ENCODE measurements at regions not wholly inside any gene's neighbourhood (a gene's known extent, or its start where the extent isn't known, plus 50 kb on each side); places are given as distances from the start of the nearest gene placed in this dataset.

GRCh38 chr14:52146504-52146903 is 77.6 kb upstream of the NID2 start:
- no peak for TF ChIP-seq EZH2 (IDR thresholded peaks at IDR 0.05; ENCODE audit: insufficient read depth, poor library complexity, severe bottlenecking)
- TF ChIP-seq EZH2phosphoT487 (IDR thresholded peaks at IDR 0.05; ENCODE audit: insufficient read depth, low read depth), result no peak

Data from GM23248 (cell line).